ENCODE measurements at regions not wholly inside any gene's neighbourhood (a gene's known extent, or its start where the extent isn't known, plus 50 kb on each side); places are given as distances from the start of the nearest gene placed in this dataset.

- no peak for ATAC-seq
- Histone ChIP-seq H3K27ac (no peak overlapping the region), H3K4me3 (no peak overlapping the region), H3K9me3 (no peaks in the 10 kb centered on the region; the same call in 2 of the 3 replicates), H3K4me1 (no peaks in the 10 kb centered on the region), H3K4me2 (no peak overlapping the region)
- ChIA-PET POLR2A (no interaction called here), CTCF (no interaction called here)
- no peak for TF ChIP-seq CEBPB (IDR thresholded peaks at IDR 0.05)
- no peak for TF ChIP-seq BHLHE40 (IDR thresholded peaks at IDR 0.05; ENCODE audit: low read depth, low read length)
- no peak for TF ChIP-seq CTCF (IDR thresholded peaks at IDR 0.05)
- TF ChIP-seq PHF8 (IDR thresholded peaks at IDR 0.05; ENCODE audit: borderline replicate concordance, low read depth): no peak
- no peak for TF ChIP-seq HOXA7 (CRISPR knock-in tag; IDR thresholded peaks at IDR 0.05)
- TF ChIP-seq E2F6 (IDR thresholded peaks at IDR 0.05; ENCODE audit: borderline replicate concordance, low read depth): no peak
- no peak for TF ChIP-seq CHD4 (IDR thresholded peaks at IDR 0.05; ENCODE audit: borderline replicate concordance)
- no peak for TF ChIP-seq MAFK (IDR thresholded peaks at IDR 0.05; ENCODE audit: partially characterized antibody)
- TF ChIP-seq GATA3 (IDR thresholded peaks at IDR 0.05; ENCODE audit: borderline replicate concordance): no peak
- no peak for TF ChIP-seq HES2 (IDR thresholded peaks at IDR 0.05)
- TF ChIP-seq KDM5A (IDR thresholded peaks at IDR 0.05): no peak
- TF ChIP-seq MAZ (IDR thresholded peaks at IDR 0.05; ENCODE audit: borderline replicate concordance, low read depth, low read length): no peak
- TF ChIP-seq JUN (IDR thresholded peaks at IDR 0.05): no peak
- TF ChIP-seq KDM1A (IDR thresholded peaks at IDR 0.05; ENCODE audit: low read depth): no peak
- TF ChIP-seq HEYL (CRISPR knock-in tag; IDR thresholded peaks at IDR 0.05): no peak
- no peak for TF ChIP-seq ZFP36 (IDR thresholded peaks at IDR 0.05; ENCODE audit: borderline replicate concordance, partially characterized antibody)
- 2% methylated on average over 4 of the region's 4 CpGs for WGBS (ENCODE audit: missing lambda C conversion rate)
- no peak for FAIRE-seq
- no peak for DNase-seq (ENCODE audit: low read depth in 1 of 2, low spot score in 1 of 2)
Observed at GRCh38 chr10:107855301-107856046, 691.0 kb upstream of the SORCS1 start.

- no peak for ATAC-seq
- H3K4me1 ChIP-seq: no peaks in the 10 kb centered on the region
- no peak overlapping the region for H3K4me2 ChIP-seq
- no peak overlapping the region for H3K4me3 ChIP-seq
- 4% methylated on average over 8 of the region's 8 CpGs for WGBS (ENCODE audit: missing lambda C conversion rate)
- FAIRE-seq: no peak
- DNase-seq (ENCODE audit: low read depth in 1 of 2, low spot score in 1 of 2): no peak
- CTCF ChIA-PET: no interaction called here
- POLR2A ChIA-PET: no interaction called here
- no peaks in the 10 kb centered on the region for H3K9me3 ChIP-seq
- no peak overlapping the region for H3K27ac ChIP-seq
- TF ChIP-seq RFX5 (IDR thresholded peaks at IDR 0.05): no peak
- no peak for TF ChIP-seq SREBF2 (IDR thresholded peaks at IDR 0.05)
- no peak for TF ChIP-seq EHMT2 (IDR thresholded peaks at IDR 0.05; ENCODE audit: low read depth)
- no peak for TF ChIP-seq CHD4 (IDR thresholded peaks at IDR 0.05; ENCODE audit: borderline replicate concordance)
- no peak for TF ChIP-seq RARB (CRISPR knock-in tag; IDR thresholded peaks at IDR 0.05)
- no peak for TF ChIP-seq ELK1 (IDR thresholded peaks at IDR 0.05; ENCODE audit: low read depth, low read length)
- no peak for TF ChIP-seq TP53 (CRISPR knock-in tag; IDR thresholded peaks at IDR 0.05)
- TF ChIP-seq ZNF302 (CRISPR knock-in tag; IDR thresholded peaks at IDR 0.05): no peak
- no peak for TF ChIP-seq NPAS2 (CRISPR knock-in tag; IDR thresholded peaks at IDR 0.05; ENCODE audit: borderline replicate concordance)
- TF ChIP-seq E2F6 (IDR thresholded peaks at IDR 0.05; ENCODE audit: borderline replicate concordance, low read depth): no peak
- no peak for TF ChIP-seq TFCP2L1 (CRISPR knock-in tag; IDR thresholded peaks at IDR 0.05)
- no peak for TF ChIP-seq HOXB13 (CRISPR knock-in tag; IDR thresholded peaks at IDR 0.05; ENCODE audit: low read depth)
- TF ChIP-seq ZFP36 (IDR thresholded peaks at IDR 0.05; ENCODE audit: borderline replicate concordance, partially characterized antibody): no peak
Observed at GRCh38 chr10:107848726-107849360, 684.3 kb upstream of the SORCS1 start.
